ENCODE measurements at regions not wholly inside any gene's neighbourhood (a gene's known extent, or its start where the extent isn't known, plus 50 kb on each side); places are given as distances from the start of the nearest gene placed in this dataset.

GRCh38 chr13:111636804-111637203, 316.4 kb downstream of the TEX29 start:
- H3K27ac ChIP-seq (ENCODE audit: low read depth, low read length): no peak overlapping the region
- H3K27me3 ChIP-seq (ENCODE audit: insufficient read depth, low read length): no peaks in the 10 kb centered on the region
- H3K4me1 Mint-ChIP-seq (ENCODE audit: low read depth, unreplicated experiment): no peaks in the 10 kb centered on the region
- H3K4me3 Mint-ChIP-seq (ENCODE audit: unreplicated experiment): no peak overlapping the region
- H3K36me3 ChIP-seq (ENCODE audit: insufficient read depth, low read length): no peaks in the 10 kb centered on the region
- peaks cover 35% of the 10 kb centered on the region for H3K27me3 Mint-ChIP-seq (ENCODE audit: low read depth, unreplicated experiment)
- H3K9me3 Mint-ChIP-seq (ENCODE audit: unreplicated experiment): no peaks in the 10 kb centered on the region
- no peak overlapping the region for H3K9ac ChIP-seq (ENCODE audit: low read length)
- no peak overlapping the region for H3K4me3 ChIP-seq (ENCODE audit: insufficient read depth, low read depth, low read length)
- H3K27ac Mint-ChIP-seq (ENCODE audit: unreplicated experiment): no peak overlapping the region
- DNase-seq (ENCODE audit: low read depth) (no peak), FAIRE-seq (no peak)
- no peaks in the 10 kb centered on the region for H4K20me1 ChIP-seq (ENCODE audit: insufficient read depth, low read length)
- no peak overlapping the region for H2AFZ ChIP-seq (ENCODE audit: low read depth, low read length)
- H3K79me2 ChIP-seq (ENCODE audit: insufficient read depth, low read length): no peaks in the 10 kb centered on the region
- H3K9me3 ChIP-seq (ENCODE audit: insufficient read depth, low read depth, low read length): peaks cover 3% of the 10 kb centered on the region
- no peak overlapping the region for H3K4me2 ChIP-seq (ENCODE audit: low read length)
- H3K4me1 ChIP-seq (ENCODE audit: insufficient read depth, low read length): no peaks in the 10 kb centered on the region
- no peaks in the 10 kb centered on the region for H3K36me3 Mint-ChIP-seq (ENCODE audit: low read depth, unreplicated experiment)
- TF ChIP-seq CTCF (IDR thresholded peaks at IDR 0.05; ENCODE audit: insufficient read depth, low read depth, low read length): no peak
- no peak for TF ChIP-seq EZH2 (IDR thresholded peaks at IDR 0.05; ENCODE audit: insufficient read depth, low read length)

DNA sequence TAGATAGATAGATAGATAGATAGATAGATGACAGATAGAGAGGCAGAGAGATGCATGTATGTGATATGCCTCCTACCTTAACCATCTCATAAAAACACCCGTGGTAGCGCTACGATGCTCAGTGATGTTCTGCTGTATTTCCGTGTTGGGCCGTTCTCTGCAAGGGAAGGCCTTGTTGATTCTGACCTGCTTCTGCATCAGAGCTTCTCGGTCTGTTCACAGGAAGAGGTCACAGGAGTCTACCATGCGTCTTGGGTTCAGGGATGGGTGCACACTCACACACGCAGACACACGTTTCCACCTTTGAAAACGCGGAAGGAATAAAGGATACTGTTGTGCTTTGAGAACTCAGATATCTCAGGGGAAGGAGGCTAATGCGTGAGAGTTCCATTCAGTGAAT, 316.9 kb downstream of the TEX29 start:
- TF ChIP-seq CTCF (IDR thresholded peaks at IDR 0.05; ENCODE audit: insufficient read depth, low read depth, low read length): no peak
- no peak for TF ChIP-seq EZH2 (IDR thresholded peaks at IDR 0.05; ENCODE audit: insufficient read depth, low read length)
- no peak overlapping the region for H3K4me3 Mint-ChIP-seq (ENCODE audit: unreplicated experiment)
- H3K36me3 ChIP-seq (ENCODE audit: insufficient read depth, low read length): no peaks in the 10 kb centered on the region
- H3K27me3 Mint-ChIP-seq (ENCODE audit: low read depth, unreplicated experiment): peaks cover 35% of the 10 kb centered on the region
- no peaks in the 10 kb centered on the region for H3K27me3 ChIP-seq (ENCODE audit: insufficient read depth, low read length)
- DNase-seq (ENCODE audit: low read depth): no peak
- H3K79me2 ChIP-seq (ENCODE audit: insufficient read depth, low read length): no peaks in the 10 kb centered on the region
- H3K4me2 ChIP-seq (ENCODE audit: low read length): no peak overlapping the region
- H3K27ac Mint-ChIP-seq (ENCODE audit: unreplicated experiment): no peak overlapping the region
- FAIRE-seq: no peak
- H3K36me3 Mint-ChIP-seq (ENCODE audit: low read depth, unreplicated experiment): no peaks in the 10 kb centered on the region
- H3K4me1 Mint-ChIP-seq (ENCODE audit: low read depth, unreplicated experiment): no peaks in the 10 kb centered on the region
- H3K27ac ChIP-seq (ENCODE audit: low read depth, low read length): no peak overlapping the region
- peaks cover 3% of the 10 kb centered on the region for H3K9me3 ChIP-seq (ENCODE audit: insufficient read depth, low read depth, low read length)
- no peaks in the 10 kb centered on the region for H4K20me1 ChIP-seq (ENCODE audit: insufficient read depth, low read length)
- no peaks in the 10 kb centered on the region for H3K4me1 ChIP-seq (ENCODE audit: insufficient read depth, low read length)
- no peak overlapping the region for H3K9ac ChIP-seq (ENCODE audit: low read length)
- no peaks in the 10 kb centered on the region for H3K9me3 Mint-ChIP-seq (ENCODE audit: unreplicated experiment)
- no peak overlapping the region for H3K4me3 ChIP-seq (ENCODE audit: insufficient read depth, low read depth, low read length)
- H2AFZ ChIP-seq (ENCODE audit: low read depth, low read length): no peak overlapping the region

DNA sequence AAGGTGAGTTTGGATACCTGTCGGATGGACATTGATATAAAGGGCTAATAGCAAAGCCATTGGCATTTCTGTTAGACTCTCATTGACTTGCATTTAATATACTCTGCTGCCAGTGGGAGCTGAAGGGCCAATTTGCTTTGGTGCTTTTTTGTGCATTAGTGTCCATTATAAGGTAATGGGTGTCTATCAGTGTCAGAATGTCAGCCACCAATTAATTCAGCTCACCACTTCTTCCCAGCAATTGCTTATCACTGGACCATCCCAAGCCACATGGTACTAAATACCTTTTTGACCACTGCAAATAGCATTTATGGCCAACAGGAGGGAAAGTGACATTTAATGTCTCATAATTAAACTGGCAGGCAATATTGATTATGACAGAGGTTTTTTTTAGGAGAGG, 317.8 kb downstream of the TEX29 start:
- Histone ChIP-seq H3K79me2 (ENCODE audit: insufficient read depth, low read length) (no peaks in the 10 kb centered on the region), H3K9ac (ENCODE audit: low read length) (no peak overlapping the region), H3K36me3 (ENCODE audit: insufficient read depth, low read length) (no peaks in the 10 kb centered on the region), H3K9me3 (ENCODE audit: insufficient read depth, low read depth, low read length) (peaks cover 3% of the 10 kb centered on the region), H2AFZ (ENCODE audit: low read depth, low read length) (no peak overlapping the region), H3K4me1 (ENCODE audit: insufficient read depth, low read length) (no peaks in the 10 kb centered on the region), H3K27me3 (ENCODE audit: insufficient read depth, low read length) (no peaks in the 10 kb centered on the region), H3K27ac (ENCODE audit: low read depth, low read length) (no peak overlapping the region), H3K4me3 (ENCODE audit: insufficient read depth, low read depth, low read length) (no peak overlapping the region), H3K4me2 (ENCODE audit: low read length) (no peak overlapping the region), H4K20me1 (ENCODE audit: insufficient read depth, low read length) (no peaks in the 10 kb centered on the region)
- Mint-ChIP-seq H3K9me3 (ENCODE audit: unreplicated experiment) (no peaks in the 10 kb centered on the region), H3K27ac (ENCODE audit: unreplicated experiment) (no peak overlapping the region), H3K27me3 (ENCODE audit: low read depth, unreplicated experiment) (peaks cover 39% of the 10 kb centered on the region), H3K4me1 (ENCODE audit: low read depth, unreplicated experiment) (no peaks in the 10 kb centered on the region), H3K36me3 (ENCODE audit: low read depth, unreplicated experiment) (no peaks in the 10 kb centered on the region), H3K4me3 (ENCODE audit: unreplicated experiment) (no peak overlapping the region)
- DNase-seq (ENCODE audit: low read depth) (no peak), FAIRE-seq (no peak)
- no peak for TF ChIP-seq EZH2 (IDR thresholded peaks at IDR 0.05; ENCODE audit: insufficient read depth, low read length)
- no peak for TF ChIP-seq CTCF (IDR thresholded peaks at IDR 0.05; ENCODE audit: insufficient read depth, low read depth, low read length)
